IMR-90 (cell line): ENCODE measurements at regions not wholly inside any gene's neighbourhood (a gene's known extent, or its start where the extent isn't known, plus 50 kb on each side); places are given as distances from the start of the nearest gene placed in this dataset.

Source experiments
- ATAC-seq: fragments of 200-7000 bp; cut with Tn5 transposase; 2 replicates; pipeline ENCODE4 v1.9.1; 2020; ENCODE audit warnings: low read depth, mild to moderate bottlenecking, moderate library complexity
- BruUV-seq: library from RNA; stranded (reverse); fragments of 400-500 nt; replicated peaks from 2 replicates; lab custom pipeline; 2021; lab: Mats Ljungman, UMichigan
- CTCF ChIA-PET: fragments of 300-600 bp; formaldehyde crosslinking; extraction: SDS; loops from one replicate; lab custom pipeline; 2021; ENCODE audit warnings: antibody characterized with exemption; lab: Yijun Ruan, JAX
- POLR2A ChIA-PET: fragments of 300-600 bp; sonication (Branson Sonifier 250); formaldehyde crosslinking; loops from one replicate; lab custom pipeline; 2022; ENCODE audit warnings: antibody characterized with exemption; ENCODE audit not compliant: unreplicated experiment; lab: Charles Lee
- DNase-seq: peaks from one replicate; pipeline ENCODE4 v3.0.0; 2013
- H2AFZ ChIP-seq: replicated peaks from 2 replicates; pipeline ENCODE3; 2013; ENCODE audit warnings: low read length, mild to moderate bottlenecking; ENCODE audit not compliant: poor library complexity
- H2AK5ac ChIP-seq: 2 replicates; pipeline ENCODE4 v1.6.1; 2013; ENCODE audit warnings: low read depth, low read length, inconsistent platforms
- H2AK9ac ChIP-seq: replicated peaks from 2 replicates; pipeline ENCODE3; 2013; ENCODE audit warnings: mild to moderate bottlenecking, low read depth, low read length, moderate library complexity; ENCODE audit not compliant: poor library complexity
- H2BK120ac ChIP-seq: 2 replicates; pipeline ENCODE4 v1.6.1; 2013; ENCODE audit warnings: low read depth, low read length, inconsistent platforms
- H2BK15ac ChIP-seq: 3 replicates; pipeline ENCODE4 v1.6.1; 2013; ENCODE audit warnings: low read depth, low read length, inconsistent platforms
- H2BK20ac ChIP-seq: 2 replicates; pipeline ENCODE4 v1.6.1; 2013; ENCODE audit warnings: low read depth, mild to moderate bottlenecking, inconsistent platforms, low read length, moderate library complexity
- H2BK5ac ChIP-seq: 2 replicates; pipeline ENCODE4 v1.6.1; 2013; ENCODE audit warnings: mild to moderate bottlenecking, low read depth, low read length, inconsistent platforms; ENCODE audit not compliant: poor library complexity, severe bottlenecking
- H3K14ac ChIP-seq: replicated peaks from 2 replicates; pipeline ENCODE4 v1.6.1; 2013; ENCODE audit warnings: low read depth, low read length, inconsistent platforms
- H3K18ac ChIP-seq: 2 replicates; pipeline ENCODE4 v1.6.1; 2013; ENCODE audit warnings: low read depth, low read length, control low read depth
- H3K23ac ChIP-seq: 2 replicates; pipeline ENCODE4 v1.6.1; 2013; ENCODE audit warnings: low read depth, low read length, inconsistent platforms
- H3K27ac ChIP-seq: 2 replicates; pipeline ENCODE4 v1.5.1; 2013; ENCODE audit warnings: mild to moderate bottlenecking, control low read depth, low read length; ENCODE audit not compliant: insufficient read depth
- H3K27me3 ChIP-seq: 2 replicates; pipeline ENCODE4 v1.6.1; 2013; ENCODE audit warnings: low read length; ENCODE audit not compliant: control insufficient read depth, insufficient read depth
- H3K36me3 ChIP-seq: 2 replicates; pipeline ENCODE4 v1.6.1; 2013; ENCODE audit warnings: low read length, mixed read lengths; ENCODE audit not compliant: control insufficient read depth, insufficient read depth
- H3K4ac ChIP-seq: 2 replicates; pipeline ENCODE4 v1.6.1; 2013; ENCODE audit warnings: low read depth, low read length, inconsistent platforms
- H3K4me1 ChIP-seq: 2 replicates; pipeline ENCODE4 v1.6.1; 2013; ENCODE audit warnings: low read length, mixed read lengths; ENCODE audit not compliant: control insufficient read depth, insufficient read depth
- H3K4me2 ChIP-seq: 2 replicates; pipeline ENCODE4 v1.6.1; 2013; ENCODE audit warnings: low read depth, mild to moderate bottlenecking, control low read depth, low read length, moderate library complexity
- H3K4me3 ChIP-seq: 2 replicates; pipeline ENCODE4 v1.5.1; 2013; ENCODE audit warnings: low read depth, mild to moderate bottlenecking, control low read depth, low read length, moderate library complexity; ENCODE audit not compliant: insufficient read depth
- H3K56ac ChIP-seq: 2 replicates; pipeline ENCODE4 v1.6.1; 2013; ENCODE audit warnings: low read length, inconsistent platforms; ENCODE audit not compliant: insufficient read depth; ENCODE audit errors: extremely low read depth
- H3K79me1 ChIP-seq, 2 experiments: 2 replicates each; pipeline ENCODE4 v1.6.1; 2013; ENCODE audit warnings: low read length in 2 of 2, inconsistent platforms in 1 of 2, low read depth in 1 of 2
- H3K9ac ChIP-seq: 2 replicates; pipeline ENCODE4 v1.6.1; 2013; ENCODE audit warnings: low read depth, low read length, control low read depth
- H3K9me1 ChIP-seq: 2 replicates; pipeline ENCODE4 v1.6.1; 2013; ENCODE audit warnings: low read length, inconsistent platforms; ENCODE audit not compliant: insufficient read depth
- H3K9me3 ChIP-seq: 2 replicates; pipeline ENCODE4 v1.6.1; 2013; ENCODE audit warnings: low read length; ENCODE audit not compliant: control insufficient read depth, insufficient read depth
- H4K20me1 ChIP-seq: 2 replicates; pipeline ENCODE4 v1.6.1; 2013; ENCODE audit warnings: low read length, inconsistent platforms; ENCODE audit not compliant: insufficient read depth
- H4K5ac ChIP-seq: 2 replicates; pipeline ENCODE4 v1.6.1; 2013; ENCODE audit warnings: mild to moderate bottlenecking, low read depth, low read length, control low read depth
- H4K8ac ChIP-seq, 2 experiments: 2 replicates each; pipeline ENCODE4 v1.6.1; 2013; ENCODE audit warnings: low read depth in 2 of 2, low read length in 2 of 2, control low read depth in 1 of 2, inconsistent platforms in 1 of 2
- H4K91ac ChIP-seq: 2 replicates; pipeline ENCODE4 v1.6.1; 2013; ENCODE audit warnings: low read depth, low read length, inconsistent platforms; ENCODE audit not compliant: insufficient read depth
- BHLHE40 ChIP-seq: fragments of 150-350 bp; IDR thresholded peaks from 2 replicates; pipeline ENCODE4 v1.6.1; 2016; ENCODE audit warnings: mild to moderate bottlenecking, low read depth, low read length
- CEBPB ChIP-seq: IDR thresholded peaks from 2 replicates; pipeline ENCODE4 v1.6.1; 2012; ENCODE audit warnings: low read depth, low read length, improper control_type of control experiment
- MAFK ChIP-seq: IDR thresholded peaks from 2 replicates; pipeline ENCODE4 v1.6.1; 2012; ENCODE audit warnings: low read depth, low read length, improper control_type of control experiment
- MAZ ChIP-seq: IDR thresholded peaks from 2 replicates; pipeline ENCODE4 v1.6.1; 2012; ENCODE audit warnings: low read depth, mild to moderate bottlenecking, low read length, improper control_type of control experiment, moderate library complexity, borderline replicate concordance
- NFE2L2 ChIP-seq: fragments of 150-350 bp; IDR thresholded peaks from 2 replicates; pipeline ENCODE4 v1.6.1; 2016; ENCODE audit warnings: low read depth, mild to moderate bottlenecking, low read length
- RFX5 ChIP-seq: IDR thresholded peaks from 2 replicates; pipeline ENCODE4 v1.8.0; 2012; ENCODE audit warnings: low read depth, mild to moderate bottlenecking, low read length, moderate library complexity
- WGBS, 2 experiments: methylation state at CpG; one replicate each; pipeline versions ENCODE4 v1.1.5 to v1.1.7; 2013; ENCODE audit warnings: missing lambda C conversion rate in 2 of 2; ENCODE audit not compliant: insufficient read length in 1 of 2; ENCODE audit errors: extremely low coverage in 2 of 2; 5-methylcytosine and 5-hydroxymethylcytosine counted together
- dilution Hi-C: fragments of 300-500 bp; cut with HindIII; formaldehyde crosslinking; loops from one replicate; pipeline ENCODE4 v1.14.3; 2018; ENCODE audit warnings: low sequenced_read_pairs; ENCODE audit not compliant: unreplicated experiment
- in situ Hi-C: fragments of 300-500 bp; cut with MboI; formaldehyde crosslinking; loops from 3 replicates; pipeline ENCODE4 v1.14.3; 2019; ENCODE audit warnings: low sequenced_read_pairs, inconsistent platforms, mixed read lengths
- intact Hi-C: fragments of 100-400 bp; cut with micrococcal nuclease; formaldehyde crosslinking; loops from 2 replicates; pipeline ENCODE4 v1.10.0; 2022
- TF ChIP-seq, protein P1 (sequence below): conservative IDR thresholded peaks from 2 replicates; pipeline ENCODE4 v1.5.1; 2012; ENCODE audit warnings: mild to moderate bottlenecking, low read depth, low read length, improper control_type of control experiment
- TF ChIP-seq, protein P2 (sequence below): fragments of 150-350 bp; IDR thresholded peaks from 2 replicates; pipeline ENCODE4 v1.6.1; 2016; ENCODE audit warnings: low read depth, mild to moderate bottlenecking, low read length, moderate library complexity, borderline replicate concordance

DNA sequence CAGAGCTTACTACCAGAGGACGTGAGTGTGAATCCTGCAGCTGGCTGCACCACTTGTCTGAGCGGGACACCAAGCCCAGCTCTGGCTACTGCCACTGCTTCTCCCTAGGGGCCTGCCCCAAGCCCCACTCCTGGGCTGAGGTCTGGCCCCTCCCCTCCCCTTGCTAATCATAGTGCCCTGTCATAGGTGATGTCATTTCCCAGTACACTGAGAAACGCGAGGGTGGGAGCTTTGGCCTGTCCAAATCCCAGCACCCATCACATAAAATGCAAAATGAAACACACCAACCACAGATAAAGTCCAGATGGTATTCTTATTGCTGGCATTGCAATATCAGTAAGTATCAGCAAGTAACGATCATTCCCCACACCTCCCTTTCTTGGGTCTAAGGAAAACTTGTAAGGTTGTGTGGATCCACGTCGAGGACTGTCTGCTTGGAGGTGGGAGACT lies 77.7 kb downstream of the TOMM20 start:
- Histone ChIP-seq H2AFZ (peak overlapping the region; percentile 61), H3K9ac (no peak overlapping the region), H3K9me1 (peaks cover 14% of the 10 kb centered on the region), H3K9me3 (no peaks in the 10 kb centered on the region), H3K79me1 (no peaks in the 10 kb centered on the region), H4K5ac (peak overlapping the region; percentile 26; the same call in 1 of the 2 replicates), H2BK20ac (peak overlapping the region; percentile 72), H4K91ac (no peak overlapping the region; the same call in 1 of the 2 replicates), H4K20me1 (no peaks in the 10 kb centered on the region), H3K27me3 (no peaks in the 10 kb centered on the region), H2BK5ac (no peak overlapping the region), H3K23ac (no peak overlapping the region), H2BK15ac (peak overlapping the region; percentile 22; the same call in 2 of the 3 replicates), H3K18ac (peak overlapping the region; percentile 38; the same call in 1 of the 2 replicates), H2AK9ac (no peak overlapping the region), H2AK5ac (peak overlapping the region; percentile 27; the same call in 1 of the 2 replicates), H2BK120ac (peak overlapping the region; percentile 72), H3K4me1 (peaks cover 21% of the 10 kb centered on the region), H3K4me3 (no peak overlapping the region), H3K36me3 (no peaks in the 10 kb centered on the region), H3K56ac (no peak overlapping the region), H4K8ac (peak overlapping the region in 1 of 2 experiments; percentile 24; a peak in 1 of 4 replicates), H3K27ac (no peak overlapping the region), H3K4me2 (no peak overlapping the region), H3K4ac (peak overlapping the region; percentile 54), H3K14ac (peak overlapping the region; percentile 77; the same call in 1 of the 2 replicates)
- DNase-seq, result peak; percentile 84
- ChIA-PET POLR2A (no interaction called here), CTCF (no interaction called here)
- dilution Hi-C loops, result no loop called here
- ATAC-seq, result peak; percentile 9; the same call in 1 of the 2 replicates
- intact Hi-C loops, result no loop called here
- in situ Hi-C loops, result no loop called here
- no TSS peak for BruUV-seq
- TF ChIP-seq RFX5 (no peak), BHLHE40 (no peak), MAZ (0 out of 2 replicates have a peak, but pooled peaks have one; percentile 35), NFE2L2 (peak; percentile 27; the same call in 1 of the 2 replicates), CEBPB (0 out of 2 replicates have a peak, but pooled peaks have one; percentile 9), MAFK (peak; percentile 54)
- TF ChIP-seq, protein P1, sequence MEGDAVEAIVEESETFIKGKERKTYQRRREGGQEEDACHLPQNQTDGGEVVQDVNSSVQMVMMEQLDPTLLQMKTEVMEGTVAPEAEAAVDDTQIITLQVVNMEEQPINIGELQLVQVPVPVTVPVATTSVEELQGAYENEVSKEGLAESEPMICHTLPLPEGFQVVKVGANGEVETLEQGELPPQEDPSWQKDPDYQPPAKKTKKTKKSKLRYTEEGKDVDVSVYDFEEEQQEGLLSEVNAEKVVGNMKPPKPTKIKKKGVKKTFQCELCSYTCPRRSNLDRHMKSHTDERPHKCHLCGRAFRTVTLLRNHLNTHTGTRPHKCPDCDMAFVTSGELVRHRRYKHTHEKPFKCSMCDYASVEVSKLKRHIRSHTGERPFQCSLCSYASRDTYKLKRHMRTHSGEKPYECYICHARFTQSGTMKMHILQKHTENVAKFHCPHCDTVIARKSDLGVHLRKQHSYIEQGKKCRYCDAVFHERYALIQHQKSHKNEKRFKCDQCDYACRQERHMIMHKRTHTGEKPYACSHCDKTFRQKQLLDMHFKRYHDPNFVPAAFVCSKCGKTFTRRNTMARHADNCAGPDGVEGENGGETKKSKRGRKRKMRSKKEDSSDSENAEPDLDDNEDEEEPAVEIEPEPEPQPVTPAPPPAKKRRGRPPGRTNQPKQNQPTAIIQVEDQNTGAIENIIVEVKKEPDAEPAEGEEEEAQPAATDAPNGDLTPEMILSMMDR, result no peak
- TF ChIP-seq, protein P2, sequence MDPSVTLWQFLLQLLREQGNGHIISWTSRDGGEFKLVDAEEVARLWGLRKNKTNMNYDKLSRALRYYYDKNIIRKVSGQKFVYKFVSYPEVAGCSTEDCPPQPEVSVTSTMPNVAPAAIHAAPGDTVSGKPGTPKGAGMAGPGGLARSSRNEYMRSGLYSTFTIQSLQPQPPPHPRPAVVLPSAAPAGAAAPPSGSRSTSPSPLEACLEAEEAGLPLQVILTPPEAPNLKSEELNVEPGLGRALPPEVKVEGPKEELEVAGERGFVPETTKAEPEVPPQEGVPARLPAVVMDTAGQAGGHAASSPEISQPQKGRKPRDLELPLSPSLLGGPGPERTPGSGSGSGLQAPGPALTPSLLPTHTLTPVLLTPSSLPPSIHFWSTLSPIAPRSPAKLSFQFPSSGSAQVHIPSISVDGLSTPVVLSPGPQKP, result no peak
- 61% methylated on average over 3 of the region's 7 CpGs; no CpG with 5 or more reads in 1 of the 2 experiments for WGBS, 2 experiments
